Umbilical cord (tissue), 1 donor: ENCODE measurements at regions not wholly inside any gene's neighbourhood (a gene's known extent, or its start where the extent isn't known, plus 50 kb on each side); places are given as distances from the start of the nearest gene placed in this dataset.
"Not testable (repeated sequence)": the region's sequence is repeated elsewhere in the genome, so short reads cannot be mapped to it uniquely, and the experiment has no call there.

Experiments
- DNase-seq: peaks from one replicate; pipeline ENCODE4 v3.0.0-alpha.2; 2015; ENCODE audit warnings: low spot score

GRCh38 chr16:63943566-63943965 lies 1178.3 kb downstream of the CDH11 start:
- DNase-seq = no peak

- no peak for DNase-seq
Measured at GRCh38 chr16:63938661-63939060, 1183.2 kb downstream of the CDH11 start.

DNA sequence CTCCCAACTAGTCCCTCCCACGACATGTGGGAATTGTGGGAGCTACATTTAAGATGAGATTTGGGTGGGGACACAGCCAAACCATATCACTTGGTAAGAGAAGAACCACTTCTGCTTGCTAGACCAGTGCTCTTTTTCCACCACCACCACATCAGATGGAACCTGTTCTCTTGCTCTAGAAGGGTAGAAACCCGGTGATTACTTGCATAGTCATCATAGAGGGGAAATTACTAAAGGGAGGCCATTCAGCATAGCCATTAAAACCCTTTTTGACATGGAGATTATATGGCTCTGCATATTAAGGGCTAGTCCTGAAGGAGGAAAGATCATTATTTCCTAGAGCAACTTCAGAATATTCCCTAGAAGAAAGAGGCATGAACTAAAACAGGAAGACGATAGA lies 1188.0 kb downstream of the CDH11 start:
- no peak for DNase-seq

- no peak for DNase-seq
Measured at GRCh38 chr16:63928421-63928820, 1193.4 kb downstream of the CDH11 start.

DNA sequence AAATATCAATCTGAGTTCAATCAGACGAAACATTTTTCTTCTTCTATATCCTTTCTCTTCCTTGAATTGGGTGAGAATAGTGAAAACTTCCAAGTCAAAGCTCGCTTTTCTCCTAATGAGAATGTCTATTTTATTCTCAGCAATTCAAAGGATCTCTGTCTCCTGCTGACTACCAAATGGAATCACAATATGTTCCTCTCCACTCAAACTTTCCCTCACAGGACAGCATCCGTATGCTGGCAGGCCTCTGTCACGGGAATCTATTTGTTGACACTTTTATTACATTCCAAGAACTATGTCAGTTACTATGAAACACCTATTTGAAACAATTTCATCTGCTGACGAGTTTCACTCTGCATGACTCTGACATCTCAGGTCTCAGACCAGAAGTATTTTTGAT lies 1196.6 kb downstream of the CDH11 start:
- DNase-seq = no peak

DNA sequence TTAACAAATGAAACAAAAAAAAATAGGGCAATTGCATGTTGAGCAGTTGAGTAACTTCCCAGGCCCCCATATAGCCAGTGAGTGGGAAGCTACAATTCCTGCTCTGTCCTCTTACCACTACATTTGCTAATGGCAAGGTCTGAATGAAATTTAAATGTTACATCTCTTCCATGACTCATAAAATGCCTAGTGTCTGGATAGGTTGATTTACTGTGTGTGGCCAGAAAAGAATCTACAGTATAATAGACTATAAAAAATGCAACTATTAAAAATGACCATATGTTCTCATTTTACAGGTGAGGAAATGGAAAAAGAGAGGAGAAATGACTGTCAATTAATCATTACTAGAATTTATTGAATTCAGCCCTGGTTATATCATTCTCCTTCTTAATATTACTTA lies 1199.3 kb downstream of the CDH11 start:
- DNase-seq = peak; percentile 11

GRCh38 chr16:63921737-63922295 lies 1200.0 kb downstream of the CDH11 start:
- DNase-seq = peak; percentile 26

- DNase-seq = no peak
Measured at GRCh38 chr16:63913290-63913689, 1208.6 kb downstream of the CDH11 start.

- peak; percentile 5 for DNase-seq
Measured at GRCh38 chr16:63907251-63907650, 1214.6 kb downstream of the CDH11 start.

GRCh38 chr16:63904930-63905329 lies 1216.9 kb downstream of the CDH11 start:
- DNase-seq = no peak

GRCh38 chr16:63904182-63904581 lies 1217.7 kb downstream of the CDH11 start:
- DNase-seq = no peak

- peak; percentile 9 for DNase-seq
Measured at GRCh38 chr16:63896383-63897109, 1225.3 kb downstream of the CDH11 start.

DNA sequence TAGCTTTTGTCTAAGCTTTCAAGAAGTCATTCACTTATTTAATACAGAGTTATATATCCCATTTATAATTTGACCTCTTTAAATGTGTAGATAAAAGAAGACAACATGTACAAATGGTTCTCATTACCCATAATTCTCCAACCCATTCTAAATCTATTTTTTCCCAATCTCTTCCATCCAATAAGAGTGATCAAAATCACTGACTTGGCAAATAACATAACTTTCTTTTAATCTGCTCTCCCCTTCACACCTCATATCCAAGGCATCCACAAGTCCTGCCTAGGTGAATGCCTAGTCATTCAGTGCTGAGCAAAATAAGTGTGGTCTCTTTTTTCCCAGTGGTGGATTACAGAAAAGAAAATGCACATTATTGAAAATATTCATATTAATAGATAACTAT lies 1231.1 kb downstream of the CDH11 start:
- no peak for DNase-seq

GRCh38 chr16:63890081-63890480 lies 1231.8 kb downstream of the CDH11 start:
- DNase-seq = peak; percentile 60

- DNase-seq = no peak
Measured at GRCh38 chr16:63883091-63883490, 1238.8 kb downstream of the CDH11 start.

- DNase-seq = no peak
Measured at GRCh38 chr16:63882576-63882975, 1239.3 kb downstream of the CDH11 start.

- no peak for DNase-seq
Measured at GRCh38 chr16:63880948-63881347, 1240.9 kb downstream of the CDH11 start.

DNA sequence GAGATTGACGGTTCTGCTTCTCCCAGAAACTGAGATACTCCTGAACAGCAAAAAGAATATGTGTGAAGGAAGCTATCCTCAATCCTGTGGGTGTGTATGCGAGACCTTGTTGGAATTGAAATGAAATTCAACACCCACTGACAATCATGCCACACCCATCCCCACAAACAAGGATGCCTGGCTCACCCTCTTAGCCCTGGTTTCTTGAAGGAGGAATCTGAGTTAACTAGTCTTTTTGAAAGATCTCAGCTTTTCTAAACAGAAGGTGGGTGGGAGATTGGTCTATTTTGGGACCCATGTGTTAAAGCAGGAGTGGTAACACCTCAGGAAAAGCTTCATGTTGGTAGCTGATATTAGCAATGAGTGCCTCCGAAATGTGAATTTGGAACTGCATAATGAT lies 1244.5 kb downstream of the CDH11 start:
- DNase-seq = no peak

DNA sequence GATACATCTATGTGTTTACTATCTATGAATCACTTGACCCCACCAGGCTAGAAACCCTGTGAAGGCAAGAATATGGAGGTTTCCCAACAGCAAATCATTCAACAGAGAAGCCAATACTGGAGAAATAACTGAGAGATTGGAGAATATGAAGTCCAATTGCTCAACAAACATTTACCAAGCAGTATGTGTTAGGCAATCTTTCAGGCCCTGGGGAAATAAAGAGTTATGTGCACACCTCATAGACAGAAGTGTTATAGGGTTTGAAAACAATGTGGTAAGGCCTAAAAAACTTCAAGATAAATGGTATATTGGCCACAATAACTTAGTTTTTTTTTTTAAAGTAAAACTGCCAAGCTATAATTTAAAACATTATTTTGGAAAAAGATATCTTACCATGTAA lies 1245.8 kb downstream of the CDH11 start:
- DNase-seq = no peak

- DNase-seq = not testable (repeated sequence)
Measured at GRCh38 chr16:63860700-63861099, 1261.2 kb downstream of the CDH11 start.

GRCh38 chr16:63856537-63856936 lies 1265.3 kb downstream of the CDH11 start:
- DNase-seq = no peak

GRCh38 chr16:63850979-63851378 lies 1270.9 kb downstream of the CDH11 start:
- peak; percentile 48 for DNase-seq

DNA sequence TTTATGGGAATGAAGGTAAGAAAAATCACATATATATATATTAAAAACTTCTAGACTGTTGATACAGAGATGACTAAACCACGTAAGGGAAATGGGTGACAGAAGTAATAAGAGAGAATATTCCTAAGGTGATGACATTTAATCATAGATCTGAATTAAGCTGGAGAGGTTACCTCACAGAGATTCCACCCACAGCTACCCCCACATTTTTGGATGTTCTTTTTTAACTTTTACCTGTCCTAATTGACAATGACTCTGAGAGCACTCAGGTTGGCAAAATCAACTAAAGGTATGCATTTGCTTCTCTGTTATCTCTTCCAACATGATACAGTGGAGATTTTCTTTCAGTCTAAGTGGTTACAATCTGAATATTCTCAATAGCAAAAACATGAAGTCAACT lies 1280.6 kb downstream of the CDH11 start:
- DNase-seq = no peak

GRCh38 chr16:63830061-63830460 lies 1291.8 kb downstream of the CDH11 start:
- no peak for DNase-seq
